HG03558 (cell line): ENCODE measurements at regions not wholly inside any gene's neighbourhood (a gene's known extent, or its start where the extent isn't known, plus 50 kb on each side); places are given as distances from the start of the nearest gene placed in this dataset.

Experiments used
- ATAC-seq: cut with Tn5 transposase; IDR thresholded peaks from one replicate; pipeline ENCODE4 v1.9.1; 2021; ENCODE audit warnings: moderate number of reproducible peaks; ENCODE audit not compliant: unreplicated experiment; ENCODE audit errors: extremely low read depth

- ATAC-seq, result no peak
Measured at GRCh38 chr18:78156466-78156865, 823.2 kb upstream of the SALL3 start.

- no peak for ATAC-seq
Measured at GRCh38 chr18:78158943-78159342, 820.7 kb upstream of the SALL3 start.

- no peak for ATAC-seq
Measured at GRCh38 chr18:78159397-78159796, 820.2 kb upstream of the SALL3 start.

- no peak for ATAC-seq
Measured at GRCh38 chr18:78160961-78161656, 818.5 kb upstream of the SALL3 start.

- no peak for ATAC-seq
Measured at GRCh38 chr18:78165525-78165924, 814.1 kb upstream of the SALL3 start.

- no peak for ATAC-seq
Measured at GRCh38 chr18:78168526-78168925, 811.1 kb upstream of the SALL3 start.

- no peak for ATAC-seq
Measured at GRCh38 chr18:78169174-78169864, 810.3 kb upstream of the SALL3 start.

- no peak for ATAC-seq
Measured at GRCh38 chr18:78171954-78172353, 807.7 kb upstream of the SALL3 start.

GRCh38 chr18:78174737-78175136, 804.9 kb upstream of the SALL3 start:
- ATAC-seq, result no peak

GRCh38 chr18:78178812-78179211, 800.8 kb upstream of the SALL3 start:
- ATAC-seq, result no peak

- ATAC-seq, result no peak
Measured at GRCh38 chr18:78180741-78181140, 798.9 kb upstream of the SALL3 start.

GRCh38 chr18:78183815-78184214, 795.8 kb upstream of the SALL3 start:
- no peak for ATAC-seq

GRCh38 chr18:78191276-78191675, 788.3 kb upstream of the SALL3 start:
- no peak for ATAC-seq

GRCh38 chr18:78192054-78192453, 787.6 kb upstream of the SALL3 start:
- ATAC-seq, result no peak

GRCh38 chr18:78196280-78196679, 783.3 kb upstream of the SALL3 start:
- ATAC-seq, result no peak

- ATAC-seq, result no peak
Measured at GRCh38 chr18:78199002-78199401, 780.6 kb upstream of the SALL3 start.

- ATAC-seq, result no peak
Measured at GRCh38 chr18:78199611-78200010, 780.0 kb upstream of the SALL3 start.

- ATAC-seq, result no peak
Measured at GRCh38 chr18:78207942-78208341, 771.7 kb upstream of the SALL3 start.

- ATAC-seq, result no peak
Measured at GRCh38 chr18:78208461-78208860, 771.2 kb upstream of the SALL3 start.

- ATAC-seq, result no peak
Measured at GRCh38 chr18:78213361-78213994, 766.1 kb upstream of the SALL3 start.

GRCh38 chr18:78221496-78221895, 758.1 kb upstream of the SALL3 start:
- no peak for ATAC-seq

- ATAC-seq, result no peak
Measured at GRCh38 chr18:78228974-78229373, 750.6 kb upstream of the SALL3 start.
